ENCODE measurements at regions not wholly inside any gene's neighbourhood (a gene's known extent, or its start where the extent isn't known, plus 50 kb on each side); places are given as distances from the start of the nearest gene placed in this dataset.

- TF ChIP-seq, protein P1, sequence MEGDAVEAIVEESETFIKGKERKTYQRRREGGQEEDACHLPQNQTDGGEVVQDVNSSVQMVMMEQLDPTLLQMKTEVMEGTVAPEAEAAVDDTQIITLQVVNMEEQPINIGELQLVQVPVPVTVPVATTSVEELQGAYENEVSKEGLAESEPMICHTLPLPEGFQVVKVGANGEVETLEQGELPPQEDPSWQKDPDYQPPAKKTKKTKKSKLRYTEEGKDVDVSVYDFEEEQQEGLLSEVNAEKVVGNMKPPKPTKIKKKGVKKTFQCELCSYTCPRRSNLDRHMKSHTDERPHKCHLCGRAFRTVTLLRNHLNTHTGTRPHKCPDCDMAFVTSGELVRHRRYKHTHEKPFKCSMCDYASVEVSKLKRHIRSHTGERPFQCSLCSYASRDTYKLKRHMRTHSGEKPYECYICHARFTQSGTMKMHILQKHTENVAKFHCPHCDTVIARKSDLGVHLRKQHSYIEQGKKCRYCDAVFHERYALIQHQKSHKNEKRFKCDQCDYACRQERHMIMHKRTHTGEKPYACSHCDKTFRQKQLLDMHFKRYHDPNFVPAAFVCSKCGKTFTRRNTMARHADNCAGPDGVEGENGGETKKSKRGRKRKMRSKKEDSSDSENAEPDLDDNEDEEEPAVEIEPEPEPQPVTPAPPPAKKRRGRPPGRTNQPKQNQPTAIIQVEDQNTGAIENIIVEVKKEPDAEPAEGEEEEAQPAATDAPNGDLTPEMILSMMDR (IDR thresholded peaks at IDR 0.05) = no peak
- no peak for TF ChIP-seq POLR2A (IDR thresholded peaks at IDR 0.05)
Observed at GRCh38 chr7:96836456-96836855, 126.8 kb upstream of the SEM1 start.
